ENCODE measurements at regions not wholly inside any gene's neighbourhood (a gene's known extent, or its start where the extent isn't known, plus 50 kb on each side); places are given as distances from the start of the nearest gene placed in this dataset.
"Not testable (repeated sequence)": the region's sequence is repeated elsewhere in the genome, so short reads cannot be mapped to it uniquely, and the experiment has no call there.

GRCh38 chr20:60177080-60177479, 218.9 kb downstream of the CDH26 start:
- peaks cover 9% of the 10 kb centered on the region; the same call in 1 of the 2 replicates for H3K27me3 ChIP-seq (replicated peaks)
- no peak overlapping the region for H3K27ac ChIP-seq
- no peak for DNase-seq (ENCODE audit: low read depth in 1 of 2, low spot score in 2 of 2)
- H3K36me3 ChIP-seq, result no peaks in the 10 kb centered on the region
- no peak overlapping the region for H3K4me3 ChIP-seq
- no peaks in the 10 kb centered on the region for H3K9me3 ChIP-seq (replicated peaks)
- H3K4me1 ChIP-seq (replicated peaks), result no peaks in the 10 kb centered on the region

- no peak for DNase-seq (ENCODE audit: low read depth in 1 of 2, low spot score in 2 of 2)
- Histone ChIP-seq H3K4me1 (replicated peaks) (no peaks in the 10 kb centered on the region), H3K9me3 (replicated peaks) (no peaks in the 10 kb centered on the region; the same call in 1 of the 2 replicates), H3K4me3 (no peak overlapping the region), H3K36me3 (no peaks in the 10 kb centered on the region), H3K27ac (no peak overlapping the region), H3K27me3 (replicated peaks) (no peaks in the 10 kb centered on the region; the same call in 1 of the 2 replicates)
Observed at GRCh38 chr20:60180986-60181385, 222.8 kb downstream of the CDH26 start.

GRCh38 chr20:60186412-60186811, 228.2 kb downstream of the CDH26 start:
- no peak for DNase-seq (ENCODE audit: low read depth in 1 of 2, low spot score in 2 of 2)
- Histone ChIP-seq H3K4me3 (no peak overlapping the region), H3K27me3 (replicated peaks) (no peaks in the 10 kb centered on the region; the same call in none of the 2 replicates), H3K9me3 (replicated peaks) (no peaks in the 10 kb centered on the region; the same call in none of the 2 replicates), H3K27ac (no peak overlapping the region), H3K4me1 (replicated peaks) (no peaks in the 10 kb centered on the region), H3K36me3 (no peaks in the 10 kb centered on the region)

GRCh38 chr20:60187683-60188082, 229.5 kb downstream of the CDH26 start:
- Histone ChIP-seq H3K9me3 (replicated peaks) (no peaks in the 10 kb centered on the region; the same call in none of the 2 replicates), H3K27me3 (replicated peaks) (no peaks in the 10 kb centered on the region; the same call in none of the 2 replicates), H3K36me3 (no peaks in the 10 kb centered on the region), H3K27ac (no peak overlapping the region), H3K4me3 (no peak overlapping the region), H3K4me1 (replicated peaks) (no peaks in the 10 kb centered on the region)
- DNase-seq (ENCODE audit: low read depth in 1 of 2, low spot score in 2 of 2), result no peak

- H3K27me3 ChIP-seq (replicated peaks), result no peaks in the 10 kb centered on the region; the same call in none of the 2 replicates
- H3K4me1 ChIP-seq (replicated peaks), result no peaks in the 10 kb centered on the region
- no peaks in the 10 kb centered on the region; the same call in 1 of the 2 replicates for H3K9me3 ChIP-seq (replicated peaks)
- no peaks in the 10 kb centered on the region for H3K36me3 ChIP-seq
- H3K4me3 ChIP-seq, result no peak overlapping the region
- no peak overlapping the region for H3K27ac ChIP-seq
- no peak for DNase-seq (ENCODE audit: low read depth in 1 of 2, low spot score in 2 of 2)
Observed at GRCh38 chr20:60191014-60191413, 232.8 kb downstream of the CDH26 start.

GRCh38 chr20:60192326-60192725, 234.1 kb downstream of the CDH26 start:
- no peak overlapping the region for H3K4me3 ChIP-seq
- H3K36me3 ChIP-seq, result no peaks in the 10 kb centered on the region
- H3K27me3 ChIP-seq (replicated peaks), result no peaks in the 10 kb centered on the region; the same call in none of the 2 replicates
- no peaks in the 10 kb centered on the region; the same call in 1 of the 2 replicates for H3K9me3 ChIP-seq (replicated peaks)
- no peak for DNase-seq (ENCODE audit: low read depth in 1 of 2, low spot score in 2 of 2)
- H3K27ac ChIP-seq, result no peak overlapping the region
- no peaks in the 10 kb centered on the region for H3K4me1 ChIP-seq (replicated peaks)

- not testable (repeated sequence) for H3K27me3 ChIP-seq (replicated peaks); DNase-seq (ENCODE audit: low read depth in 1 of 2, low spot score in 2 of 2)
Observed at GRCh38 chr20:60199132-60199531, 240.9 kb downstream of the CDH26 start.

GRCh38 chr20:60199866-60200265, 241.6 kb downstream of the CDH26 start:
- Histone ChIP-seq H3K9me3 (replicated peaks) (no peaks in the 10 kb centered on the region), H3K27me3 (replicated peaks) (peaks cover 3% of the 10 kb centered on the region; the same call in 1 of the 2 replicates), H3K4me3 (no peak overlapping the region), H3K4me1 (replicated peaks) (no peaks in the 10 kb centered on the region), H3K27ac (no peak overlapping the region), H3K36me3 (no peaks in the 10 kb centered on the region)
- no peak for DNase-seq (ENCODE audit: low read depth in 1 of 2, low spot score in 2 of 2)

More at GRCh38 chr20:60199132-60199531, 240.9 kb downstream of the CDH26 start:
- H3K4me1 ChIP-seq (replicated peaks); H3K36me3 ChIP-seq; H3K4me3 ChIP-seq; H3K27ac ChIP-seq; H3K9me3 ChIP-seq (replicated peaks): not testable (repeated sequence)

- H3K27ac ChIP-seq, result no peak overlapping the region
- DNase-seq (ENCODE audit: low read depth in 1 of 2, low spot score in 2 of 2), result no peak
- H3K36me3 ChIP-seq, result no peaks in the 10 kb centered on the region
- no peaks in the 10 kb centered on the region for H3K4me1 ChIP-seq (replicated peaks)
- H3K4me3 ChIP-seq, result no peak overlapping the region
- H3K27me3 ChIP-seq (replicated peaks), result peaks cover 7% of the 10 kb centered on the region; the same call in 1 of the 2 replicates
- no peaks in the 10 kb centered on the region for H3K9me3 ChIP-seq (replicated peaks)
Observed at GRCh38 chr20:60200305-60200918, 242.2 kb downstream of the CDH26 start.

GRCh38 chr20:60201198-60201835, 243.1 kb downstream of the CDH26 start:
- DNase-seq (ENCODE audit: low read depth in 1 of 2, low spot score in 2 of 2), result no peak
- Histone ChIP-seq H3K27ac (no peak overlapping the region), H3K36me3 (no peaks in the 10 kb centered on the region), H3K9me3 (replicated peaks) (no peaks in the 10 kb centered on the region), H3K27me3 (replicated peaks) (peaks cover 14% of the 10 kb centered on the region), H3K4me1 (replicated peaks) (no peaks in the 10 kb centered on the region), H3K4me3 (no peak overlapping the region)

GRCh38 chr20:60202046-60202445, 243.8 kb downstream of the CDH26 start:
- H3K4me3 ChIP-seq, result no peak overlapping the region
- no peaks in the 10 kb centered on the region for H3K36me3 ChIP-seq
- H3K27me3 ChIP-seq (replicated peaks), result peaks cover 14% of the 10 kb centered on the region
- DNase-seq (ENCODE audit: low read depth in 1 of 2, low spot score in 2 of 2), result no peak
- H3K9me3 ChIP-seq (replicated peaks), result no peaks in the 10 kb centered on the region
- H3K27ac ChIP-seq, result no peak overlapping the region
- no peaks in the 10 kb centered on the region for H3K4me1 ChIP-seq (replicated peaks)

GRCh38 chr20:60203451-60203850, 245.2 kb downstream of the CDH26 start:
- Histone ChIP-seq H3K4me1 (replicated peaks) (no peaks in the 10 kb centered on the region), H3K27me3 (replicated peaks) (peaks cover 16% of the 10 kb centered on the region), H3K27ac (no peak overlapping the region), H3K9me3 (replicated peaks) (no peaks in the 10 kb centered on the region), H3K4me3 (no peak overlapping the region), H3K36me3 (no peaks in the 10 kb centered on the region)
- DNase-seq (ENCODE audit: low read depth in 1 of 2, low spot score in 2 of 2), result no peak

GRCh38 chr20:60204601-60205000, 246.4 kb downstream of the CDH26 start:
- H3K27ac ChIP-seq, result no peak overlapping the region
- peaks cover 19% of the 10 kb centered on the region for H3K27me3 ChIP-seq (replicated peaks)
- no peak for DNase-seq (ENCODE audit: low read depth in 1 of 2, low spot score in 2 of 2)
- H3K4me3 ChIP-seq, result no peak overlapping the region
- H3K36me3 ChIP-seq, result no peaks in the 10 kb centered on the region
- no peaks in the 10 kb centered on the region for H3K9me3 ChIP-seq (replicated peaks)
- H3K4me1 ChIP-seq (replicated peaks), result no peaks in the 10 kb centered on the region

- peak in 1 of 2 experiments; percentile 35 for DNase-seq (ENCODE audit: low read depth in 1 of 2, low spot score in 2 of 2)
- Histone ChIP-seq H3K9me3 (replicated peaks) (no peaks in the 10 kb centered on the region), H3K4me1 (replicated peaks) (peaks cover 5% of the 10 kb centered on the region; the same call in 1 of the 2 replicates), H3K4me3 (no peak overlapping the region), H3K36me3 (no peaks in the 10 kb centered on the region), H3K27me3 (replicated peaks) (peaks cover 23% of the 10 kb centered on the region), H3K27ac (no peak overlapping the region)
Observed at GRCh38 chr20:60206259-60206658, 248.0 kb downstream of the CDH26 start.
